Liver (tissue), 8 donors: ENCODE measurements at regions not wholly inside any gene's neighbourhood (a gene's known extent, or its start where the extent isn't known, plus 50 kb on each side); places are given as distances from the start of the nearest gene placed in this dataset.

Experiments
- DNase-seq: peaks from one replicate; pipeline ENCODE4 v3.0.0-alpha.2; 2017; ENCODE audit warnings: low spot score
- H3K27ac ChIP-seq, 2 donors: one replicate each; pipeline ENCODE4 v1.7.0; 2013; ENCODE audit warnings: inconsistent platforms in 2 of 2, low read length in 2 of 2, control low read depth in 1 of 2, low read depth in 1 of 2, mild to moderate bottlenecking in 1 of 2
- H3K27me3 ChIP-seq, 4 donors: one replicate each; pipeline versions ENCODE4 v1.6.1 to v1.7.0; 2013; ENCODE audit warnings: low read length in 3 of 4, inconsistent platforms in 1 of 4, mild to moderate bottlenecking in 1 of 4, moderate library complexity in 1 of 4; ENCODE audit not compliant: control insufficient read depth in 4 of 4, insufficient read depth in 4 of 4
- H3K36me3 ChIP-seq, 4 donors: one replicate each; pipeline versions ENCODE4 v1.6.1 to v1.7.0; 2013; ENCODE audit warnings: low read length in 3 of 4, mild to moderate bottlenecking in 3 of 4, low read depth in 1 of 4, moderate library complexity in 1 of 4; ENCODE audit not compliant: control insufficient read depth in 4 of 4, insufficient read depth in 3 of 4
- H3K4me1 ChIP-seq, 4 donors: one replicate each; pipeline versions ENCODE4 v1.6.1 to v1.7.0; 2013; ENCODE audit warnings: low read length in 3 of 4, mild to moderate bottlenecking in 3 of 4, moderate library complexity in 1 of 4; ENCODE audit not compliant: control insufficient read depth in 4 of 4, insufficient read depth in 4 of 4
- H3K4me3 ChIP-seq, 3 donors: one replicate each; pipeline versions ENCODE4 v1.6.1 to v1.7.0; 2013; ENCODE audit warnings: low read length in 3 of 3, control low read depth in 1 of 3, low read depth in 1 of 3, mild to moderate bottlenecking in 1 of 3
- H3K9ac ChIP-seq, 2 donors: one replicate each; pipeline ENCODE4 v1.7.0; 2013; ENCODE audit warnings: low read length in 2 of 2, mild to moderate bottlenecking in 2 of 2, moderate library complexity in 2 of 2, control low read depth in 1 of 2, low read depth in 1 of 2
- H3K9me3 ChIP-seq, 4 donors: one replicate each; pipeline versions ENCODE4 v1.6.1 to v1.7.0; 2013; ENCODE audit warnings: low read length in 3 of 4; ENCODE audit not compliant: control insufficient read depth in 4 of 4
- ATF3 ChIP-seq: IDR thresholded peaks from 2 replicates; pipeline ENCODE4 v1.6.1; 2016; ENCODE audit warnings: antibody characterized with exemption
- CTCF ChIP-seq: fragments of 150-350 bp; IDR thresholded peaks from 2 replicates; pipeline ENCODE4 v1.5.1; 2017; ENCODE audit warnings: improper control_type of control experiment, low read depth, low read length; ENCODE audit not compliant: missing input control
- EGR1 ChIP-seq, 2 donors: IDR thresholded peaks; 2 replicates each; pipeline ENCODE4 v1.6.1; 2016 to 2018; ENCODE audit warnings: antibody characterized with exemption in 2 of 2, low read depth in 2 of 2
- FOXA1 ChIP-seq: IDR thresholded peaks from 2 replicates; pipeline ENCODE4 v1.6.1; 2016; ENCODE audit warnings: antibody characterized with exemption
- FOXA2 ChIP-seq: IDR thresholded peaks from 2 replicates; pipeline ENCODE4 v1.6.1; 2016; ENCODE audit warnings: antibody characterized with exemption
- GABPA ChIP-seq, 2 donors: IDR thresholded peaks in 1 of 2; conservative IDR thresholded peaks in 1 of 2; 2 replicates each; pipeline ENCODE4 v1.6.1; 2016; ENCODE audit warnings: antibody characterized with exemption in 2 of 2, mild to moderate bottlenecking in 1 of 2, moderate library complexity in 1 of 2
- HNF4A ChIP-seq, 2 donors: conservative IDR thresholded peaks; 2 replicates each; pipeline ENCODE4 v1.6.1; 2016; ENCODE audit warnings: antibody characterized with exemption in 2 of 2, mild to moderate bottlenecking in 2 of 2
- HNF4G ChIP-seq: IDR thresholded peaks from 2 replicates; pipeline ENCODE4 v1.6.1; 2016; ENCODE audit warnings: antibody characterized with exemption
- JUND ChIP-seq, 2 donors: IDR thresholded peaks; 2 replicates each; pipeline ENCODE4 v1.6.1; 2016; ENCODE audit warnings: antibody characterized with exemption in 2 of 2
- MAX ChIP-seq: IDR thresholded peaks from 2 replicates; pipeline ENCODE4 v1.6.1; 2016; ENCODE audit warnings: antibody characterized with exemption
- NR2F2 ChIP-seq: IDR thresholded peaks from 2 replicates; pipeline ENCODE4 v1.6.1; 2016; ENCODE audit warnings: antibody characterized with exemption
- REST ChIP-seq: IDR thresholded peaks from 2 replicates; pipeline ENCODE4 v1.6.1; 2016; ENCODE audit warnings: antibody characterized with exemption, mild to moderate bottlenecking
- RXRA ChIP-seq, 2 donors: IDR thresholded peaks; 2 replicates each; pipeline ENCODE4 v1.6.1; 2017 to 2018; ENCODE audit warnings: antibody characterized with exemption in 2 of 2, mild to moderate bottlenecking in 1 of 2
- SP1 ChIP-seq: IDR thresholded peaks from 2 replicates; pipeline ENCODE4 v1.6.1; 2018; ENCODE audit warnings: antibody characterized with exemption, mild to moderate bottlenecking
- TAF1 ChIP-seq: conservative IDR thresholded peaks from 2 replicates; pipeline ENCODE4 v1.6.1; 2016; ENCODE audit warnings: antibody characterized with exemption, mild to moderate bottlenecking
- YY1 ChIP-seq: IDR thresholded peaks from 2 replicates; pipeline ENCODE4 v1.6.1; 2016; ENCODE audit warnings: antibody characterized with exemption, mild to moderate bottlenecking
- ZBTB33 ChIP-seq: IDR thresholded peaks from 2 replicates; pipeline ENCODE4 v1.6.1; 2016; ENCODE audit warnings: antibody characterized with exemption
- WGBS: extraction: QIAGEN DNeasy Blood & Tissue Kit; methylation state at CpG from one replicate; pipeline ENCODE4 v1.1.7; 2013; 5-methylcytosine and 5-hydroxymethylcytosine counted together
- donor health status: healthy.
- donor health status: healthy.
- donor health status: healthy.
- donor health status: healthy.
- donor health status: healthy.

- H3K27me3 ChIP-seq, result no peaks in the 10 kb centered on the region
- no peaks in the 10 kb centered on the region for H3K36me3 ChIP-seq
- H3K4me1 ChIP-seq, result no peaks in the 10 kb centered on the region
- 87% methylated on average over 7 of the region's 7 CpGs for WGBS
- no peak overlapping the region for H3K9ac ChIP-seq
- H3K27ac ChIP-seq, result no peak overlapping the region
- H3K9me3 ChIP-seq, result peaks cover 2 to 7% (median 6%) of the 10 kb centered on the region in 4 donors
- no peak for DNase-seq
- no peak overlapping the region for H3K4me3 ChIP-seq
- no peak for TF ChIP-seq NR2F2
- no peak for TF ChIP-seq ATF3
- no peak for TF ChIP-seq YY1
These were observed 778.5 kb upstream of the FANCL start for GRCh38 chr2:59019566-59020159.

GRCh38 chr2:59018737-59019136 is 777.6 kb upstream of the FANCL start:
- no peak for TF ChIP-seq CTCF
- no peak for TF ChIP-seq JUND (IDR thresholded peaks at IDR 0.05)
- TF ChIP-seq HNF4A (conservative IDR thresholded peaks at IDR 0.05), result no peak
- H3K9me3 ChIP-seq, result peaks cover 2 to 7% (median 6%) of the 10 kb centered on the region in 4 donors
- no peak overlapping the region for H3K4me3 ChIP-seq
- no peak for DNase-seq
- no peak overlapping the region for H3K27ac ChIP-seq
- no peaks in the 10 kb centered on the region for H3K4me1 ChIP-seq
- H3K36me3 ChIP-seq, result no peaks in the 10 kb centered on the region
- no peak overlapping the region for H3K9ac ChIP-seq
- 90% methylated on average over 3 of the region's 3 CpGs for WGBS
- no peaks in the 10 kb centered on the region for H3K27me3 ChIP-seq

- TF ChIP-seq ZBTB33 (no peak), EGR1 (IDR thresholded peaks at IDR 0.05; ENCODE audit: low read depth in 2 of 2) (no peak), FOXA1 (no peak), JUND (IDR thresholded peaks at IDR 0.05) (no peak), RXRA (IDR thresholded peaks at IDR 0.05) (no peak), NR2F2 (no peak), FOXA2 (no peak), YY1 (no peak), REST (no peak), SP1 (no peak), GABPA (IDR thresholded peaks at IDR 0.05 in 1 of 2, conservative IDR thresholded peaks at IDR 0.05 in 1 of 2) (no peak), HNF4G (no peak), CTCF (no peak), TAF1 (no peak), MAX (no peak)
- peaks cover 2 to 7% (median 6%) of the 10 kb centered on the region in 4 donors for H3K9me3 ChIP-seq
- no peaks in the 10 kb centered on the region for H3K36me3 ChIP-seq
- H3K27ac ChIP-seq, result no peak overlapping the region
- H3K4me3 ChIP-seq, result peak overlapping the region in 1 of 3 donors; percentile 50
- H3K4me1 ChIP-seq, result no peaks in the 10 kb centered on the region
- H3K27me3 ChIP-seq, result no peaks in the 10 kb centered on the region
- 94% methylated on average over 6 of the region's 6 CpGs for WGBS
- no peak overlapping the region for H3K9ac ChIP-seq
- no peak for DNase-seq
These were observed 773.9 kb upstream of the FANCL start for GRCh38 chr2:59015027-59015426.
